Uterus (tissue), 2 donors: ENCODE measurements at regions not wholly inside any gene's neighbourhood (a gene's known extent, or its start where the extent isn't known, plus 50 kb on each side); places are given as distances from the start of the nearest gene placed in this dataset.

Experiments
- CTCF ChIP-seq, 4 experiments: fragments of 200-600 bp in 2 of 4; fragments of 450-650 bp in 2 of 4; sonication (generic) in 2 of 4; IDR thresholded peaks; one replicate each; pipeline ENCODE4 v1.5.1; 2016 to 2019; ENCODE audit warnings: antibody characterized with exemption in 4 of 4, mild to moderate bottlenecking in 2 of 4, moderate library complexity in 1 of 4
- POLR2A ChIP-seq, 2 donors: fragments of 450-650 bp; IDR thresholded peaks; one replicate each; pipeline ENCODE4 v1.6.1; 2016; ENCODE audit warnings: antibody characterized with exemption in 2 of 2, mild to moderate bottlenecking in 1 of 2, moderate library complexity in 1 of 2

- TF ChIP-seq POLR2A (IDR thresholded peaks at IDR 0.05) (no peak), CTCF (IDR thresholded peaks at IDR 0.05) (no peak)
These were observed 144.6 kb downstream of the QPCT start for GRCh38 chr2:37489041-37489456.
